ENCODE measurements at regions not wholly inside any gene's neighbourhood (a gene's known extent, or its start where the extent isn't known, plus 50 kb on each side); places are given as distances from the start of the nearest gene placed in this dataset.

DNA sequence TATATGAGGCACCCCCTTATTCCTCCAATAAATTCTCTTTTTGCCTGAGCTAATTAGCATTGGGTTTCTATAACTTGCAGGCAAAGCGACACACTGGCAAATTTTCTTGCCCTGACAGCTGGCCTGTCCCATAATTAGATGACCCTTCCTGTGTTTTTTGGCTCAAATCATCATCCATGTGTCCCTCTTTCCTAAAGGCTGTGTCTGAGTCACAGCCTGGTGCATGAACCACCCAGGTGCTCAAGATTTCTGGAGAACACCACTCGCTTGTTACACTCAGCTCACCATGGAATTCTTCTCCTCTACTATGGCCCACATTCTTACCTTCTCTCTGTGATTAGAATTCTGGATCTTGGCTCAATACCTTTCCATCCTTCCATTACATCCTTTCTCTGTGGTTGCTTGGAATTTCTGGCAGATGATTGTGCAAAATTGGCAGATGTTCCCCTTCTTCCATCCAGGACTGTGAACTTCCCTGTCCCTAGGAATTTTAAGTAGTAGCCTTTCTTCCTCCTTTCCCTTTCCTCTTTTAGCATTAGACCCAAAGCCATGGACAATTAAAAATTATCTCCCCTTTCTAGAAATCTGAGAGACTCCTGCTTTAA is 116.0 kb upstream of the ANKRD1 start:
- DNase-seq (ENCODE audit: low spot score): peak; percentile 34

DNA sequence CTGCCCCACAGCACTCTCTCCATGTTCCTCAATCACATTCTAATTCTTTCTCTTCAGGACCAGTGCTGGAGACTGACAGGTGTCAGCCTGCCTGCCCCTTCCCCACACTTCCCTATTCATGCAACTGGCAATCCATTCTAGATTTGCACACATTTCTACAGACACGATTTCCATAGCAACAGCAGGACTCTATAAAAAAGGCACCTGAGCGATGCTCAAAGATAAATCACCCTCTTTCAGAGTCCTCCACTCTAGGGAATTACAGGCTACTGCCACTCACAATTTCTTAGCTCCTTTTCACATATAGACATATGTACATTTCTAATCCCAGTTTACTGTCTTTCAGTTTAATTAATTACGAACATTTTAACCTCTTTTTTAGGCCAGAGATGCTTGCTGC is 118.1 kb upstream of the ANKRD1 start:
- DNase-seq (ENCODE audit: low spot score): no peak

DNA sequence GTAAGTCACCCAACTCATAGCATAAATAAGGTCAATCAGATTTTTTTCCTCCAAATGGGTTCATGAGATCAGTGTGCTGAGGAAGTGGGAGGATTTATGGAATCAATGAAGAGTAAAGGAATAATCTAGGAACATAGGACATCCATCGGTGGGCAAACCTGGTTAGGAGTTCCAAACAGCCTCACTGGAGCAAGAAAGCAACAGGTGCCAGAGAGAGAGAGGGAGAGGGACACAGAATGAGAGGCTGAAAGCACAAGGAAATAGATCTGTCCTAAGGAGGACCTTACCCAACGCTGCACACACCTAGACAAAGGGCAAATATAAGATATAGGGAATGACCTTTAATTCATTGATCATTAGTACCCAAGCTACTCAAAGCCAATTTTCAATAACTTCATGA is 119.5 kb upstream of the ANKRD1 start:
- DNase-seq (ENCODE audit: low spot score): no peak

DNA sequence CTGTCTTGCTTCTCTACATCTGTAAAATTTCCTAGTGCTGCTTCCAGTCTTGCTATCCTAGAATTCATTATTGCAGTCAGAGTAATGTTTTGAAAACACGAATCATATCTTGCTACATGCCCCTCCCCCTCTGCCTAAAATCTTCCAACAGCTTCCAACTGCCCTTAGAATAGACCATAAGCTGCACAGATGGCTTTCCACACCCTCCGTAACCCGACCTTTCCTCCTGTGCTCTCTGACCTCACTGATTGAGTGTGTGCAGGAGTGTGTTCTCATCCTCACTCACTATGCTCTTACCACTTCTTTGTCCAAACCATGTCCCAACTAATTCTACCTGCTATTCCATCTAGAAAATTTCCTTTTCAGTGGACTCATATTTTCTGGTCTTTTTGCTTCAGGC is 121.2 kb upstream of the ANKRD1 start:
- no peak for DNase-seq (ENCODE audit: low spot score)

DNA sequence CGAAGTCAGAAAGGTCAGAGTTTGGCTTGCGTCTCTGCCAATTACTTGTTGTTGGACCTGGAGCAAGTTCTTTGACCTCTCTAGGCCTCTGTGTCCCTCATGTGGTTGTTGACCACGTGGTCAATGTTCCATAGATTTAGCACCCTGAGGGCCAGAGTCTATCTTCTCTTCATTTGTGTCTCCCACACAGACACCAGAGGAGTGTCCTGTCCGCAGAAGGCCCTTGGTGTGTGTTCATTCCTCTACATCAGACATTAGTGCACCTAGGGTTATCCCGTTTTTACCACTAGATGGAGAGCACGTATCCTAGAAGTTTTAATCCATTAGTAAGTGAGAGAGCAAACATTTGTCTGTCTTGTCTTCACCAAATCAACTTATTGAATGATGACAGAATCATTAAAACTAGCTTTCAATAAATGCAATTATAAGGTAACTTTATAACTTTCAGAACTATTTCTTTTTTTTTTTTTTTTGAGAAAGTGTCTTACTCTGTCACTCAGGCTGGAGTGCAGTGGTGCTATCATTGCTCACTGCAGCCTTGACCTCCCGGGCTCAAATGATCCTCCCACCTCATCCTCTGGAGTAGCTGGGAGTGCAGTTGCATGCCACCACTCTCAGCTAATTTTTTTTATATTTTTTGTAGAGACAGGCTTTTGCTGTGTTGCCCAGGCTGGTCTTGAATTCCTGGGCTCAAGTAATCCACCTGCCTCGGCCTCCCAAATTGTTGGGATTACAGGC is 122.5 kb upstream of the ANKRD1 start:
- DNase-seq (ENCODE audit: low spot score): peak; percentile 23

DNA sequence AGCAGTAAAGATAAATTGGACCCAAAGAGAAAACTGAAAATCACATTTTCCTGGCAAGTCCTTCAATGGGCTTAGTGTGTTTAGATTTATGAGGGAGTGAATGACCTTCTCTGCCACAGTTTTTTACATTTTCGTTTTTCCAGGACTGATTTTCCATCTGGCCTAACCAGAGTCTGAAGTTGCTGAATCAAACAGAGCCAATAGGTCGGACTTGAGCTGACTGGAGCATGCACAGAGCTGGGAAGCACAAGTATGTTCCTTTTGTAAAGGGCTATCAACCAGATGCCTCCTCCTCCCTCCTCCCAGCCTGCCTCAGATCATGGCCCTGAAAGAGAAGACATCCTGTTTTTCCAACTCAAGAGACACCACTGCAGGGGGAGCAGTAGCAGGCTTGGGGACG is 126.0 kb upstream of the ANKRD1 start:
- DNase-seq (ENCODE audit: low spot score): no peak

DNA sequence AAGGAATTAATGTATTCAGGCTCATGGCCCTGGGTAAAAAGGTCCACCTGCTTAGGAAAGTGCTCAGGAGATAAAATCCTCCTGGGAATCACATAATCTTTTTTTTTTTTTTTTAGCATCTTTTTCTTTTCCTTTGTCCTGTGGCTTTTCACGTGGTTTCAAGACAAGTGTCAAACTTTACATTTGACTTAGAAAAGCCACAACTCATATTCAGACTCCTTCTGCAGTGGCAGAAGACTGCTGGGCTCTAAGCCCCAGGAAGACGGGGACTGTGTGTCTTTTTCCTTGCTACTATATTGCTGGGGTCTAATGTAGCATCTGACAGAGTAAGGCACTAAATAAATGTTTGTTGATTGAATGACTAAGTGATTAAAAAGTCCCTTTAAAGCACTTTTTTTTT is 127.5 kb upstream of the ANKRD1 start:
- DNase-seq (ENCODE audit: low spot score): no peak

DNA sequence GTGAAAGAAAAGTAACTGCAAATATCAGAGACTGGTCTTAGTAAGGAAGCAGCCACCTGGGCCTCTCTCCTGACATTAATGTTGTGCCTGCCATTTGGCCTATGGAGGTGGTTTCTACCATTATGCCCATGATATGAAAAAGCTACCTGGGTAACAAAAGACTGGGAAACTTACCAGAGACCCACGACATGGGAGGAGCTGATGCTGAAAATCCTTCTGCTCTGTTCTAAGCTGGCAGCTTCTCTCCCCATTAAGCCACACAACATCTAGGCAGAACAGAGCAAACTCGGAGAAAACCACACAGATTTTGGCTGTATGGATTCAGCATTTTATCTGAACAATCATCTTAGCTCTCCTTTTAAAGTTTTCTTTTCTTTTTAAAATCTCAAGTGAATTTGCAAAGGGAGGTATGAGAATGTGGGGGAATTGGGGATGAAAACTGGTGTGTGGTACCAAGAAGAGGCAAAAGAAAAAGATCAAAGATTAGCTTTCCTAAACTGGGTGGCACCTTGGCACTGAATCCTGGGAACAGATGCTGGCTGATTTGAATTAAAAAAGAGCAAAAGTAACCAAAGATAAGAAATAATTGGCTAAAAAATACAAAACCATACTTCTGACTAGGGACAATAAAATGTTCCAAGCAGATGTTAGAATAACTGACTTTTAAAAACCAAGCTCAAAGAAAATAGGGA is 128.6 kb upstream of the ANKRD1 start:
- no peak for DNase-seq (ENCODE audit: low spot score)

DNA sequence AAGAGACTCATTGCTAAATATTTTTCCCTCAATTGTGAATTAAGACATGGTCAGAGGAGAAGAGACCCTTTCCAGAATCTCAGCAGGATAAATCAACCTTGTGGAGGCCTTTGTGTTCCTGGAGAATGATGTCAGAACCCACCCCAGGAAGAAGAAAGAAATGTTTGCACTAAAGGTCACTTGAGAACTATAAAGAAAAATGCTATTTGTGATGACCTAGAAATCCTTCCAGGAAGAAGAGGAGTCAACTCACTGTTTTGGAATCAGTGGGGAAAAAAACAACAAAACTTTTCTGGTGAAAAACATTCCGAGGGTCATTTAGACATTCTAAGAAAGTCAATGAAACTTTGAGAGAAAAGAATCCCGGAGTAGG is 129.1 kb upstream of the ANKRD1 start:
- DNase-seq (ENCODE audit: low spot score): no peak

DNA sequence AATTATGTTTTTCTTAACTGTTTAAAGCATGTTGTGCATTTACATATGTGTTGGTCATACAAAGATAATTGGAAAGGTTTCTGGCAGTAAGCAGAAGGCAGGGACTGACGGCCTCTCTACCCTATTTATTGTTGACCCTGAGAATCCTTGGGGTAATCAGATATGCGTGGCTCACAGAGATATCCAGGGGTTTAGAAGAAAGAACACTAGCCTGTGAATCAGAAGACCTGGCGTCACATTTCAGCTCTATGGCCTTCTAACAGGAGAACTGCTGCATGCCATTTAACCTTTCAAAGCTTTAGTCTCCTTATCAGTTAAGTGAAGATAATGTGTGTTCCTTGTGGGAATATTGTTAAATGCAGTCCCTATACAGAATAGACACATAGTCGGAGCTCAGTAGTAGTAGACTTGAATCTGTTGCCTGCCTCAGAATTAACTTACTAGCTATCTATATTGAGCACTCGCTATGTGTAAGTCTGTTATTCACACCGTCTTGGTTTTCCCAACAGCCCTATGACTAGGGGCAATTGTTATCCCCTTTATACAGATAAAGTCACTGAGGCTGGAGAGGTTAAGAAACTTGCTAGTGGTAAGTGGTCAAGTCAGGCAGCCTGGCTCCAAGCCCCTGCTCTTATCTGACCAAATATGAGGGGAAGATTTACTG is 129.6 kb upstream of the ANKRD1 start:
- no peak for DNase-seq (ENCODE audit: low spot score)

DNA sequence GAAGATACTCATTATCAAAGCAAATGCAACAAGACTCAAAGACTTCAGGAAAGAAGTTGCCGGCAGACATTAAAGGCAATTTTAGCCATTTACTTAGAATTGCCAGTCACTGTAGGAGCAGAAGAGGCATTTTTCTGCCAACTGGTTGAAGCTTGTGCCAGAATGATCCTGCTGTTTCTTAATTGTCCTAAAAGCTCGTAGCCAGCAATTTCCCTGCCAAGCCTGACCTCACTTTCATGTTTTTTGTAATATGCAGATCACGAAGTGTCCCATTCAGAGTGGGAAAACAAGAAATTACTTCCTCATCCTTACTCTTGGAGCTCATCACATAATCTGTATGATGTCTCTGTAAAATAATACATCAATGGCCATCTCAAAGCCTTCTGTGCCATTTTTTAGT is 130.9 kb upstream of the ANKRD1 start:
- peak; percentile 74 for DNase-seq (ENCODE audit: low spot score)

DNA sequence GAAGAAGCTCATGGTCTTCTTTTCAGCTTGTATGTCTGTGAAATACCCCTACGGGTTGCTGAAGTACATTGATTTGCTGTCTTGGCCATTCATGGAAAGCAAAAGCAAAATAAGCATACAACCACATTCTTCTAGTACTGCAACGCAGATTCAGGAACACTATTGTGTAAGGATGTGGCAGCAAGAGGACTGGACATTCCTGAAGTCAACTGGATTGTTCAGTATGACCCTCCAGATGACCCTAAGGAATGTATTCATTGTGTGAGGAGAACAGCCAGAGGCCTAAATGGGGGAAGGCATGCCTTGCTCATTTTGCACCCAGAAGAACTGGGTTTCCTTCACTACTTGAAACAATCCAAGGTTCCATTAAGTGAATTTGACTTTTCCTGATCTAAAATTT is 133.4 kb upstream of the ANKRD1 start:
- no peak for DNase-seq (ENCODE audit: low spot score)

DNA sequence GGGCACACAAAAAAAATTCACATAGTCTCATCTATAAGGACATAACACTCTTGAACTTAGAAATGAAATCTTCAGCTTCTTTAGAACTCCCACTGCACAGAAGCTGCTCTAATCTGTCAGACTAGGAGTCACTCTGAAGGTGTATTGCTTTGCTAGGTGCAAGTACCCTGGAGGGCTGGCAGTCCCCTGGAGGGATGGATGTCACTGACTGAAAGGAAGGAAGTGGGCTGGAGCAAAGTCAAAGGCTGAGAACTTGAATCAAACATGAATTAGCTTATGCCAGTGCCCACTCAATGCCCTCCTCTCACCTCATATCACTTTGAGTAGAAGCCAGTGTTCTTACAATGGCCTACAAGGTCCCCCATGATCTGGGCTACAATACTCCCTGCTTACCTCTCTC is 140.3 kb upstream of the ANKRD1 start:
- DNase-seq (ENCODE audit: low spot score): no peak

DNA sequence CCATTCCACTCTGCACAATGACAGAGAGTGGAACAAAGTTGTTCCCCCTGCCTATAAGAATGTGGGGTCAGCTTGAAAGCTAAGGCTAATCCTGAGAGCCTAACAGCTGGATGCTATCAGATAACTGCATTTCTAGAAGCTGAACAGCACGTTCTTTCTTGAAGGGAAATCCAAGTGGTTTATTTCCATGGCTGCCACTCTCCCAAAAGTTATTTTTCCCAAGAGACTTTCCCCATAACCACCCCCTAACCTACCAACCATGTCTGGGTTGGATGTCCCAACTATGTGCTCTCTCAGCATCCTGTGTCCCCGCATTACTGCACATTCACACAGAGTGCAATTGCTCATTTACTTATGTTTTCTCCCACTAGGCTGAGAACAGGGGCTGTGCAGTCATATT is 140.7 kb upstream of the ANKRD1 start:
- DNase-seq (ENCODE audit: low spot score): no peak

DNA sequence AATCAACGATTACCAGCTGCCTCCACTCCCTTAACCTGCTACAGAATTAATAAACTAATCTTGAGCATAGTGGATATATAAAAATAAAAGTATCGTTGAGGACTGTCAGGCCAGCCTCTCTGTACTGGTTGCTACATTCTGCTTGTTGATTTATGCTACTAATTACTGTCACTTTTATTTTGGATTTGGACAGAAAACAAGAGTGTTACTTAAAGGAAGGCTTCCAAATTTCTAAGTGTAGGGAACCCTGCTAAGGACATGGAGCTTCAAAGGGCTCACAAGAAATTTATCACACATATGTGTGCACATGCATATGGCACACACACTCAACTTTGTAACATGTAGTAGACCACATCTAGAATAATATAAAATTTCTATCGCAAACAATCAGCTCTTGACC is 141.2 kb upstream of the ANKRD1 start:
- no peak for DNase-seq (ENCODE audit: low spot score)

DNA sequence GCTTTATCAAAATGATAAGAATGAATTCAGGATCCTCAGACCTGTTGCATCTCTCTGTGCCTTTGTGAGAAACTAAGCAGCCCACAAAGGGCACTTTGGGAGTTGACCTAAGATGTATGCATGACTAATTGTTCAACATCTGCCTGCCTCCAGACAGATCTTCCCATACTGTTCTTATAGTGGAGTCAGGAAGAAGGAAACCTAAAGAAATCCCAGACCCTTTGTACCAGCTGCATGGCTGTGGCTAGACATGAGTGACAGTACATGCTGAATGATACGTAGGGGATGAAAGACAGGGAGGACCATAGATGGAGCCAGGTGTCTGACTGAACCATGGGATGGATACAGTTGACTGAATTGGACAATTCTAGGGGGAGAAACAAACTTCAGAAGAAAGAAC is 148.7 kb upstream of the PCGF5 start:
- DNase-seq (ENCODE audit: low spot score): no peak

DNA sequence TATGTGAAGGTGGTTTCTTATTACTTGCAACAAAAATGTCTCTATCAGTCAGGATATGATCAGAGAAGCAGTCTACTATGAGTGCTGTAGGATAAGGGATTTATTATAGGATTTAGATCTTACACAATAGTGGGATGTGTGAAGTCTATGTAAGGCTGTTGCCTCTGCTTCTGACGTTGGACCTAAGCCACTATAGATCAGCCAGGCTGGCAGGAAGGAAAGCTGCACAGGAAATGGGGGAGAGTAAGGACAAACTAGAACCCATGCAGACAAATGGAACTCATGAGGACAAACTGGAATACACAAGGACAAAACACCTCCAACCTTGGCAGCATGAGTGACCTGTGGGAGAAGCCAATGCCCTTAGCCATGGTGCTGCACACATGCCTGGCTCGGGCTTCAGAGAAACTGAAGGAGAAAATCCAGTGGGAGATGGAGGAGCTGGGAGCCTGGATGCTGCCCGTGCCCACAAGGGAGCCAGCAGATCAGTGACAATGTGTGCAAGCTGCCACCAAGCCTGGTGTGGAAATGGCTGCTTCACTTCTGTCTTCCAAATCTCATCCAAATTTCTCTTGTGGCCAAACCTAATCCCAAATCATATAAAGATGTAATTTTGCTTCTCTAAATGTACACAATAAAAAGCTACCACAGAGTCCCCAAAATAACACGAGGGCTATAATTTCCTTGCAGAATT is 147.0 kb upstream of the PCGF5 start:
- DNase-seq (ENCODE audit: low spot score): no peak

DNA sequence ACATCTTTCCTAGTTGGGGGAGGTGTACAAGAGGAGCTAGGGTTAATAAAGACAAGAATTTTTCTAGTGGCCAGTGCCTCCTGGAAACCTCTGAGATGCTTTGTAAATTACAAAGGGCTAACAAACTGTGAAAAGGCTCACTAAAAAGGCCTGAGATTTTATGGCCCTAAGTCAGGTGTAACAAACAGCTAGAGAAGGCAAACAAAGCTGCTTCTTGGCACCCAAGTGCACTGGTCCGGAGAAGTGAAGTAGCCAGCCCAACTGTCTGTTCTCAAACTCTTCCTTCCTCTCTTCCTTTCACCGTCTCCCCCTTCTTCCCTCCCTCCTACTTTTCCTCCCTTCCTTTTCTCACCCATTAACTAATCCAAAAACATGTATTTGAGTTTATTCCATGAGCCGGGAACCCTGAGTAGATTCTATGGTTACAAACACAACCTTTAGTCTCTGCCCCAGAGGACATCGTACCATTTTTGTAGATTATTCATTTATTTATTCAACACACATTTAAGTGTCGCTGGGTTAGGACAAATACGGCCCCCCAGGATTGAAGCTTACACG is 143.4 kb upstream of the PCGF5 start:
- no peak for DNase-seq (ENCODE audit: low spot score)

DNA sequence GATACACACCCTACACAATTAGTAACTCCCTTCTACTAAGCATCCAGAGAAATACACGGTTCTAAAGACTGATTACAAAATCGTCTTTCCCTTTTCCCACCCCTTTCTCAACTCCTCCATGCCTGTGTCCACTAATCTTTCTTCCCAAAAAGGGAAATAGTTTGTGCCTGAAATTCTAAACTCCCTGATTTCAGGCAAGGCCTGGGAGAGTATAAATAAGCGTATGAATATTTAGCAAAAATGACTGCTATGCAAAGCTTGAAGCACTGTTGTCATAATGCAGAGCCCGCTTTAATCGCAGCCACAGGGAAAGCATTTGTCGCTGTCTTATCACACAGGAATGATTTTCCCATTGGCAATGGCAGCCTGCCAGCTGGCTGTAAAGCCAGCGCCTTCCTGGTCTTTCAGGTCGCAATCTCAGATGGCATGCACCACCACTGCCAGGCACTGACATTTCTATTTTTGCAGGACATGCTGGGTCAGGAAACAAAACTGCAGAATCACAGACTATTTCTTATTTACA is 142.9 kb upstream of the PCGF5 start:
- peak; percentile 75 for DNase-seq (ENCODE audit: low spot score)

DNA sequence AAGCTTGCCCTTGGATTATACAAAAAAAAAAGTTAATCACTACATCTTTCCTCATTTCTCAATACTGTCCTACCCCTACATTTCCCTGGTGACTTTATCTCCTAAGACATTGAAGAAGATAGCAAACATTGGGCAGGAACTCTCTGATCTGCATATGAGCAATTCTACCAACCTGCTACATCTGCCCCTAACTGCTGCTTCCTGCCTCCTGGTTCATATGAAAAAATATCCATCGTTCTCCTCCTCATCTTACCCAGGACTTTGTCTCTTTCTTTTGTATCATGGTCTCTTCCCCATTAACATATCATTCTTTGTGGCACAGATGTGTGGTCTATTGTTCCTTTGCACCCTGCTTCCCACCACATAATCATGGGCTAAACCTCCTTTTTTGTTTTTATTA is 139.7 kb upstream of the PCGF5 start:
- no peak for DNase-seq (ENCODE audit: low spot score)

DNA sequence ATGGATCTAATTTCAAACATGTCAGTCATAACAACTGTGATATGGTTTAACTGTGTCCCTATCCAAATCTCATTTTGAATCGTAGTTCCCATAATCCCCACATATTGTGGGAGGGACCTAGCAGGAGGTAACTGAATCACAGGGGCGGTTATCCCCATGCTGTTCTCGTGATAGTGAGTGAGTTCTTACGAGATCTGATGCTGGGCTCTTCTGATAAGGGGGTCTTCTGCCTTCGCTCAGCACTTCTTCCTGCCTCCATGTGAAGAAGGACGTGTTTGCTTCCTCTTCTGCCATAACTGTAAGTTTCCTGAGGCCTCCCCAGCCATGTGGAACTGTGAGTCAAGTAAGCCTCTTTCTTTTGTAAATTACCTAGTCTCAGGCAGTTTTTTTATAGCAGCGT is 138.0 kb upstream of the PCGF5 start:
- no peak for DNase-seq (ENCODE audit: low spot score)
